ENCODE measurements at regions not wholly inside any gene's neighbourhood (a gene's known extent, or its start where the extent isn't known, plus 50 kb on each side); places are given as distances from the start of the nearest gene placed in this dataset.
"Not testable (repeated sequence)": the region's sequence is repeated elsewhere in the genome, so short reads cannot be mapped to it uniquely, and the experiment has no call there.

DNA sequence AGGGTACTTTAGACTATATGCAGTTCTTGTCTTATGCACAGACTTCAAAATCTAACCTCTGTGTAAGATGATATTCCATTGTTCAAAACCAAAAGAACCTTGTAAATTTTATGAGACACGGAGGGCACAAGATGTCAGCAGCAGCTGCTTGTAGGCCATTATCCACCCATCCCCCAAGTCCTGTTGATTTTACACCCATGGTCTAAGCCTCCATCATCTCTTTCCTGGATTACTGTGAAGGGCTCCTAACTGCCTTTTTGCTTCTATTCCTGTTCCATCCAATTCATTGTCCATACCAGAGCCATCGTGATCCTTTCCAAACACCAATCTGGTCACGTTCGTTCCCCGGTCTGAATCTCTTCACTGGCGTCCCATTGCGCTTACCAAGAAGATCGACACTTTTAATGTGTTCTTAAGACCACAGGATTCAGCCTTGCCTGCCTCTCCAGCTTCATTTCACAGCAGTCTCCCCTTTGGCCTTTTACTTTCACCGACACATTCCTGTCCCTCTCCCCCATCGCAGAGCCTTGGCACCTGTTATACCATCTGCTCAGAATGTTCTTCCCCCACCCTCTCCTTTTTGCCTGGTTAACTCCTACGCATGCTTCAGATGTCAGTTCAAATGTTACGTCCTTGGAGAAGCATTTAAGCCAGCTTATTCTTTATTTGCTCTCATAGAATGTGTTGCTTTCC, 107.3 kb upstream of the POU3F1 start:
- Mint-ChIP-seq H3K9me3 (no peaks in the 10 kb centered on the region), H3K27me3 (peaks cover 12% of the 10 kb centered on the region), H3K4me1 (no peaks in the 10 kb centered on the region), H3K36me3 (no peaks in the 10 kb centered on the region), H3K4me3 (no peak overlapping the region), H3K27ac (no peak overlapping the region)

GRCh38 chr1:38153066-38153777, 106.6 kb upstream of the POU3F1 start:
- Mint-ChIP-seq H3K27me3 (peaks cover 12% of the 10 kb centered on the region), H3K27ac (no peak overlapping the region), H3K4me1 (no peaks in the 10 kb centered on the region), H3K9me3 (no peaks in the 10 kb centered on the region), H3K4me3 (no peak overlapping the region), H3K36me3 (no peaks in the 10 kb centered on the region)

DNA sequence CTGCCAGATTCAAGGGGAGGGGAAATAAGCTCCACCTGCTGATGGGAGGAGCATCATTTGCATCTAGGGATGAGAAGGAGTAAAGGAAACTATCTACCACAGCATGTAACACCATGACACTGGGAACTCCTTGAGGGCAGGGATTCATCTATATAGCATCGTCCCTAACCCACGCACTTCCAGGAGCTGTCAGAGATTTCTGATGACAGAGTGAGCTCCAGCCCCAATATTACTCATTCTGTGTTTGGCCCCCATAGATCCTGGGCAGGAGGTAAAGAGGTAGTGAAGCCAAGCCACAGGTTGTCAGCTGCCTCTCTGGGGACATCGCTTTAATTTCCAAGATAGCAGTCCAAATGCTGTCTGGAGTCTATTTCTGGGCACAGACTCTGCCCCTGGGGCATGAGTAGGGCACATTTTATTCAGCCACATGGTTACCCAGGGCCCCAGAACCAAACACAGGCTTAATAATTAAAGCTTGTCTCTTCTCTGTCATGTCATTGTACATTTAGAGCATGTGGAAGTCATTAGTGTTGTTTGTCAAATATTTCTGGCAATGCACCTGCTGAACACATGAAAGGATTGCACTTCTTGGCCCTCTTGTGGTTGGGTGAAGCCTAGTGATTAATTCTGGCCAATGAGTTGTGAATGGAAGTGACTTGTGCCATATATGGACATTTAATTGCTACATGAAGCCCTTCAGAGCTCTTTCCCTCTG, 105.9 kb upstream of the POU3F1 start:
- H3K27me3 Mint-ChIP-seq: peaks cover 12% of the 10 kb centered on the region
- no peaks in the 10 kb centered on the region for H3K9me3 Mint-ChIP-seq
- H3K27ac Mint-ChIP-seq: no peak overlapping the region
- H3K4me1 Mint-ChIP-seq: no peaks in the 10 kb centered on the region
- no peak overlapping the region for H3K4me3 Mint-ChIP-seq
- H3K36me3 Mint-ChIP-seq: no peaks in the 10 kb centered on the region

DNA sequence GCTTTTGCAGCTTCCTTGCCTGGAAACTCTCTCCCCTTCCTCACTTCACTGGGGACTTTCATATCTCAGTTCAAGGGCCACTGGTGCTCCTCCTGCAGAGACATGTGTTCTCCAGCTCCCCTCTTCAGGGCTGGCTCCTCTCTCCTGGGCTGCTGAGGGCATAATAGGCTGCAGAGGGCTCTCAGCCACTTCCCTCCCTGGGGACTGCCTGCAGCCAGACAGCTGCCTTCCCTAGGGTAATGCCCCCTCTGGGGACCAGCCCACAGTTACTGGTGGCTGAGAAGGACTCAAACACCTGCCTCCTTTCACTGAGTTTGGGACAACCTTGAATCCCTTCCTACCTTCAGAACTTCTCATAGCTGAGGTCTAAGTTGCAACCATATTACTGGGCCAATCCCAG, 104.8 kb upstream of the POU3F1 start:
- Mint-ChIP-seq H3K27ac (no peak overlapping the region), H3K27me3 (peaks cover 12% of the 10 kb centered on the region), H3K4me3 (no peak overlapping the region), H3K9me3 (no peaks in the 10 kb centered on the region), H3K4me1 (no peaks in the 10 kb centered on the region), H3K36me3 (no peaks in the 10 kb centered on the region)

DNA sequence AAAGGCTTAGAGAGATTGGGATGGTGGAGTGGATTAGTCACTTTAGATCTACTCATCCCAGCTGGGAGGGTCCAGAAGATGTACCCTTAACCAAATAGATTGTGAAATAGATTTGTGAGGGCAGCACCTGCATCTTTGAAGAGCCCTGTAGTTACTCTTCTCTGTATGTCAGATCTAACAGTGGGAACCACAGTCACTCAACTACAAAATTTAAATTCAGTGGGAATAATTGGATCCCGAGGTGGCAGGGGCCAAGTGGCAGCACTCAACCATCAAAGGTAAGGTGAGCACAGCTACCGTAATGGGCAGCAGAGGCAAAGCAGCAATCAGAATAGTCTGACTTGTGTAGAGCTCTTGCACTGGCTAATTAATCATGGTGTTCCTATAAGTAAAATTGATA, 99.5 kb upstream of the POU3F1 start:
- H3K27ac Mint-ChIP-seq, H3K4me1 Mint-ChIP-seq: not testable (repeated sequence)
- H3K27me3 Mint-ChIP-seq: peaks cover 20% of the 10 kb centered on the region

DNA sequence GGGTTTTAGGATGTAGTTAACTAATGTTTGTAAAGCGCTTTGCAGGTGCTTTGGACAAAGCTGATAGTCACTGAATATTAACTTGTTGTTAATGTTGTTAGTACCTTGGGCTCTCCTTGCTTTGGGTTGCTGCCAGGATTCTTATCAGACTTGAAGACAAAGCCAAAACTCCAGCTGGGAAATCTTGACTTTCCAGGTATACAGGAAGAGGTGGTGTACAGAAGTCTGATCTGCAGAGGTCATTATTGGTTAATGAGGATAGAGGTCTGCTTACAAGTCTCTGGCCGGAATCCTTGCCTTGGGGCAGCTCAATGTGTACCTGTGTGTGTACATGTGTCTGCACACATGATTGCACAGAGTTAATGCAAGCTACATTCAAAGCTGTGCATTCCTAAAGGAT, 96.0 kb upstream of the POU3F1 start:
- Mint-ChIP-seq H3K4me1 (no peaks in the 10 kb centered on the region), H3K36me3 (peaks cover 2% of the 10 kb centered on the region), H3K27me3 (peaks cover 32% of the 10 kb centered on the region), H3K4me3 (no peak overlapping the region), H3K27ac (no peak overlapping the region), H3K9me3 (peaks cover 11% of the 10 kb centered on the region)

More for the DNA sequence above, 99.5 kb upstream of the POU3F1 start:
- H3K9me3 Mint-ChIP-seq: peaks cover 11% of the 10 kb centered on the region
- not testable (repeated sequence) for H3K36me3 Mint-ChIP-seq, H3K4me3 Mint-ChIP-seq

DNA sequence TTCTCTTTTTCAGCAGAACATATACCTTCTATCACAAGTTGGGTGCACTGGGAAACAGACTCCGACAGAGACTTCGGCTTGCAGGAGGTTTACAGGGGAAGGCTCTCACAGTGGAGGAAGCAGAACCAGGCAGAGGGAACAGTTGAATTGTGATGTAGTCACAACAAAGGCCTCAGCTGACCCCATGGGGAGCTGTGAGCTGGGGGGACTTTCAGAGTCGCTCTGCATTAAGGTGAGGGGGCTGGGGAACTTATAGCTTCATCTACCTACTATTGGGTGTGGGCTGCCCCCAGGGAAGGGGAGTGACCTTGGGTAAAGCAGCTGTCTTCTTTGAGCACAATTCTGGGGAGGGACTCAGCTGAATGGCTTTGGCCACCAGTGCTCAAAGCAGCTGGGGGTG, 94.9 kb upstream of the POU3F1 start:
- Mint-ChIP-seq H3K4me1 (no peaks in the 10 kb centered on the region), H3K36me3 (peaks cover 2% of the 10 kb centered on the region), H3K27ac (no peak overlapping the region), H3K4me3 (no peak overlapping the region), H3K27me3 (peaks cover 42% of the 10 kb centered on the region), H3K9me3 (peaks cover 11% of the 10 kb centered on the region)

DNA sequence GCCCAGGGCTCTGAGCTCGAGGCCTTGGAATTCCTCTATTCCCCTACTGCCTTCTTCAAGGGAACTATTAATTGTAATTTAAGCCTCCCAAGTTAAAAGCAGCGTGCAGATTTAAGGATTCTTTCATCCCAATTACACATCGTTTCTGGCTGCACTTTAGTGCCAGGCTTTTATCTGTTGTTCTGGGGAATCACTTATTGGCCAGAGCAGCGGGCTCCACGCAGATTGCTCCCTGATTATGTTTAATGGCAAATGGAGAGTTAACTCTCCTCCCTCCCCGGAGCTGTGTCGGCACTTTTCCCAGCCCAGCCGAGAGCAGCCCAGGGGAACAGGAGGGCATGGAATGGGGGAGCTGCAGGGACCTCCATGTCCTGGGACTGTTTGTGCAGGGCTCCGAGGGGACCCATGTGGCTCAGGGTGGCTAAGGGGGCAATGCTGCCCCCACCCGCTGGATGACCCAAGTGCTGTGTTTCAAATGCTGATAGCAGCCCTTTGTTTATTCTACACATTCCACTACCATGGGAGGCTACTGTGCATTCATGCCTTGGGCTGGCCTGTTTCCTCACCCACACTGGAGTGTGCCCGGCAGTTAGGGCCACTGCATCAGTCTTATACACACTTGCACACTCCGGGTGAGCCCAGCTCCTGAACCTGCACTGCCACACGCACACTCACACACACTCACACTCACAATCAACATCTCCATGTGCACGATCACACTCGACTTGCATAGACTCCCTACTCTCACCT, 93.3 kb upstream of the POU3F1 start:
- Mint-ChIP-seq H3K4me1 (no peaks in the 10 kb centered on the region), H3K9me3 (no peaks in the 10 kb centered on the region), H3K36me3 (no peaks in the 10 kb centered on the region), H3K4me3 (no peak overlapping the region), H3K27ac (no peak overlapping the region), H3K27me3 (peaks cover 48% of the 10 kb centered on the region)

- peaks cover 51% of the 10 kb centered on the region for H3K27me3 Mint-ChIP-seq
- no peaks in the 10 kb centered on the region for H3K36me3 Mint-ChIP-seq
- H3K9me3 Mint-ChIP-seq: no peaks in the 10 kb centered on the region
- H3K4me1 Mint-ChIP-seq: no peaks in the 10 kb centered on the region
- H3K4me3 Mint-ChIP-seq: no peak overlapping the region
- H3K27ac Mint-ChIP-seq: no peak overlapping the region
Observed at GRCh38 chr1:38138498-38139233, 92.1 kb upstream of the POU3F1 start.

DNA sequence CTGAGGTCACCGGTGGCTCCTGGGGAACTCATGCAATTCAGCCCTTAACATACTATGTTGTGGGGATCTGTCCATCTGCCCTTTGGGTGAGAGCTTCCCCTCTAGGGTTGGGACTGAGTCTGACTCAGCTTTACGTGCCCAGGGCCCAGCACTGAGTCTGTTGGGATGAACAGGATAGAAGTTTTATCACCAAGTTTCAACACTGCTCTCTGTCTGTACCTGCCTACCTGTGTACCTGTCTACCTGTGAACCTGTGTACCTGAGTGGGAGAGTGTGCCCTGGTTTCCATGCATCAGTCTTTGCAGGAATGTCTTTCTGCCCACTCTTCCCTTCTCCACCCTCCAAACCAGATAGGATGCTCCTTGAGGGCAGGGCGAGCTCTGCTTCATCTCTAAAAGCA, 90.6 kb upstream of the POU3F1 start:
- Mint-ChIP-seq H3K36me3 (no peaks in the 10 kb centered on the region), H3K27me3 (peaks cover 52% of the 10 kb centered on the region), H3K9me3 (no peaks in the 10 kb centered on the region), H3K4me3 (no peak overlapping the region), H3K4me1 (no peaks in the 10 kb centered on the region), H3K27ac (no peak overlapping the region)

DNA sequence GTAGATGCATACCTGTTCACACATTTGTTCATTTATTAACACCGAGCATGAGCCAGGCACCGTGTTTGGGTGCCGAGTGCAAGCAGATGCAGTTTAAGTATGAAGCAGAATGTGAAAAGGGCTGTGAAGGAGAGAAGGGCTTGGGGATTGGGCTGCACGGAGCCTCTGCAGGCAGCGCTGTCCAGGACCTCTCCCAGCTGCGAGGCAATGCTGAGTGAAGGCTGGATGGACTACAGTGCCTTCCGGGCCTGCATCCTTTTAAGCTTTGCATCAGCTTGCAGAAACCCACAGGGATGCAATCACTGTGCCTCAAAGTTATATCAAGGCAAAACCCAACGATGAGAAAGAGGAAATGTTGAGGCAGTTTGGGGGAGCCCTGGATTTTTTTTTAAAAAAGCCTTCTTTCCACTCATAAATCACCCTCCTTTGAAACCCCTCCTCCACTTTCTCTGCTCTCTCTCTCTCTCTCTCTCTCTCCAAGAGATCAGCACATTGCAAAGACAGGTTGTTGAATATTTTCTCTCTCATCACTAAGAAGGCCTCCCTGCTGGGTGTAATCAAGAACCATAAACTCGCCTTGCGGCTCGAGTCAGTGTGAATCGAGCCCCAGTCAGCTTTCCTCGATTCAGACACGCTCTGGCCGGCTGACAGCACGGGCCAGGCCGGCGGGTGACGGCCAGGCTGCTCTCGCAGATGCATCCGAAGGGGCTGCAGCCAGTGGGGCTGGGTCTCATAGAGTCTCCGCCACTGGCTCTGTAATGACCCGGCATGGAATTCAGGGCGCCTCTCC, 89.2 kb upstream of the POU3F1 start:
- Mint-ChIP-seq H3K27me3 (peaks cover 54% of the 10 kb centered on the region), H3K4me3 (no peak overlapping the region), H3K27ac (no peak overlapping the region), H3K36me3 (no peaks in the 10 kb centered on the region), H3K9me3 (no peaks in the 10 kb centered on the region), H3K4me1 (no peaks in the 10 kb centered on the region)

- no peak overlapping the region for H3K27ac Mint-ChIP-seq
- no peaks in the 10 kb centered on the region for H3K36me3 Mint-ChIP-seq
- H3K9me3 Mint-ChIP-seq: no peaks in the 10 kb centered on the region
- H3K27me3 Mint-ChIP-seq: peaks cover 50% of the 10 kb centered on the region
- no peaks in the 10 kb centered on the region for H3K4me1 Mint-ChIP-seq
- no peak overlapping the region for H3K4me3 Mint-ChIP-seq
Observed at GRCh38 chr1:38134294-38134755, 87.7 kb upstream of the POU3F1 start.

GRCh38 chr1:38133756-38134155, 87.2 kb upstream of the POU3F1 start:
- H3K27ac Mint-ChIP-seq: no peak overlapping the region
- H3K4me1 Mint-ChIP-seq: no peaks in the 10 kb centered on the region
- peaks cover 50% of the 10 kb centered on the region for H3K27me3 Mint-ChIP-seq
- H3K36me3 Mint-ChIP-seq: no peaks in the 10 kb centered on the region
- H3K4me3 Mint-ChIP-seq: no peak overlapping the region
- no peaks in the 10 kb centered on the region for H3K9me3 Mint-ChIP-seq

- no peaks in the 10 kb centered on the region for H3K4me1 Mint-ChIP-seq
- no peak overlapping the region for H3K4me3 Mint-ChIP-seq
- peaks cover 50% of the 10 kb centered on the region for H3K27me3 Mint-ChIP-seq
- H3K27ac Mint-ChIP-seq: no peak overlapping the region
- H3K36me3 Mint-ChIP-seq: no peaks in the 10 kb centered on the region
- no peaks in the 10 kb centered on the region for H3K9me3 Mint-ChIP-seq
Observed at GRCh38 chr1:38133304-38133703, 86.7 kb upstream of the POU3F1 start.

Measured in activated naive CD4-positive, alpha-beta T cell treated with anti-CD3 and anti-CD28 coated beads, Interleukin-2, amount 50 U/mL, for 24 hours (primary cell).